Stomach smooth muscle (tissue), 2 donors: ENCODE measurements at regions not wholly inside any gene's neighbourhood (a gene's known extent, or its start where the extent isn't known, plus 50 kb on each side); places are given as distances from the start of the nearest gene placed in this dataset.

Source experiments
- H3K27ac ChIP-seq: one replicate; pipeline ENCODE4 v1.7.0; 2013; ENCODE audit warnings: mild to moderate bottlenecking, low read length, inconsistent platforms
- H3K27me3 ChIP-seq, 2 donors: one replicate each; pipeline ENCODE4 v1.7.0; 2013; ENCODE audit warnings: low read length in 2 of 2; ENCODE audit not compliant: insufficient read depth in 2 of 2, control insufficient read depth in 1 of 2
- H3K36me3 ChIP-seq, 2 donors: one replicate each; pipeline ENCODE4 v1.7.0; 2013; ENCODE audit warnings: low read length in 2 of 2; ENCODE audit not compliant: control insufficient read depth in 2 of 2, insufficient read depth in 2 of 2
- H3K4me1 ChIP-seq: one replicate; pipeline ENCODE4 v1.7.0; 2013; ENCODE audit warnings: low read length; ENCODE audit not compliant: control insufficient read depth, insufficient read depth
- H3K4me3 ChIP-seq, 2 donors: one replicate each; pipeline ENCODE4 v1.7.0; 2013; ENCODE audit warnings: low read length in 2 of 2
- H3K9ac ChIP-seq, 2 donors: one replicate each; pipeline ENCODE4 v1.7.0; 2013; ENCODE audit warnings: low read length in 2 of 2, mild to moderate bottlenecking in 1 of 2
- H3K9me3 ChIP-seq, 2 donors: one replicate each; pipeline ENCODE4 v1.7.0; 2013; ENCODE audit warnings: low read length in 2 of 2; ENCODE audit not compliant: control insufficient read depth in 2 of 2
- donor health status: healthy.
- donor health status: Pancreatic carcinoma.

DNA sequence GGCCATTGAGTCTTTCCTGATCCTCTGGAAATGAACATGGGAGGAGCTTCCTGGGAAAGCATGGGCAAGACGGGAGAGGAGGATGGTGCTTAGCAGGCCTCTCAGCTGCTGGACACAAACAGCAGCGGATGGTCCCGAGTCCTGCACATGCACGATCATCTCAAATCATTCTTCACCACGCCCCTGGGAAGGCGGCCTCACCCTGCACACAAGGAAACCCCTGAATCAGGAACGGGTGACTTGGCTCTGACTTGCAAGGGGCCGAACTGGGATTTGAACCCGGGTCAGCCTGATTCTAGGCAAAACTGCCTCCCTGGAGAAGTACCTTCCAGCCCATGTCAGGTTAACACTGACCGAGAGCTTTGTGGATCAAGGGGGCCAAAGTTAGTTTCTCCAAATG, 134.8 kb upstream of the WNT4 start:
- H3K9me3 ChIP-seq = peaks cover 0 to 3% of the 10 kb centered on the region in 2 donors

DNA sequence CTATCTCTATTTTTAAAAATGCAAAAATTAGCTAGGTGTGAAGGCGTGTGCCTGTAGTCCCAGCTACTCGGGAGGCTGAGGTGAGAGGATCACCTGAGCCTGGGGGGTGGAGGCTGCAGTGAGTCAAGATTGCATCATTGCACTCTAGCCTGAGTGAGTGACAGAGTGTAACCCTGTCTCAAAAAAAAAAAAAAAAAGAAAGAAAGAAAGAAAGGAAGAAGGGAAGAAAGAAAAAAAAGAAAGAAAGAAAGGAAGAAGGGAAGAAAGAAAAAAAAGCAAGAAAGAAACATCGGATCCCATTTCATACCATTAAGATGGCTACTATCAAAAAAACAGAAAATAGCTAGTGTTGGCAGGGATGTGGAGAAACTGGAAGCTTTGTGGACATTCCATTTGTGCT, 136.8 kb upstream of the WNT4 start:
- no peak overlapping the region for H3K27ac ChIP-seq
- no peaks in the 10 kb centered on the region for H3K36me3 ChIP-seq
- H3K27me3 ChIP-seq = peaks cover 3 to 14% of the 10 kb centered on the region in 2 donors
- H3K9ac ChIP-seq = no peak overlapping the region
- no peak overlapping the region for H3K4me3 ChIP-seq
- no peaks in the 10 kb centered on the region for H3K4me1 ChIP-seq
- H3K9me3 ChIP-seq = peaks cover 0 to 3% of the 10 kb centered on the region in 2 donors

More for the DNA sequence above, 134.8 kb upstream of the WNT4 start:
- Histone ChIP-seq H3K36me3 (no peaks in the 10 kb centered on the region), H3K4me1 (no peaks in the 10 kb centered on the region), H3K4me3 (no peak overlapping the region), H3K9ac (no peak overlapping the region), H3K27ac (no peak overlapping the region), H3K27me3 (peaks cover 3 to 8% of the 10 kb centered on the region in 2 donors)

DNA sequence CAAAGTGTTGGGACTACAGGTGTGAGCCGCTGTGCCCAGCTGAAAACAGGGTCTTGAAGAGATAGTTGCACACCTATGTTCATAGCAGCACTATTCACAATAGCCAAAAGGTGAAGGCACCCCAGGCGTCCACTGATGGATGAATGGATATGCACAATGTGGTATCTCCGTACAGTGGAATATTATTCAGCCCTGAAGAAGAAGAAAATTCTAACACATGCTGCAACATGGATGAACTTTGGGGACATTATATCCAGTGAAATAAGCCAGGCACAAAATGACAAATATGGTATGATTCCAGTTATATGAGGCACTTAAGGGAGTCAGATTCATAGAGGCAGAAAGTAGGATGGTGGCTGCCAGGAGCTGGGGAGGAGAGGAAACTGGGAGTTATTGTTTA, 137.6 kb upstream of the WNT4 start:
- Histone ChIP-seq H3K27me3 (peaks cover 3 to 11% of the 10 kb centered on the region in 2 donors), H3K36me3 (no peaks in the 10 kb centered on the region), H3K27ac (no peak overlapping the region), H3K9me3 (peaks cover 0 to 3% of the 10 kb centered on the region in 2 donors), H3K4me1 (no peaks in the 10 kb centered on the region), H3K9ac (no peak overlapping the region), H3K4me3 (no peak overlapping the region)

GRCh38 chr1:22281521-22282363, 138.8 kb upstream of the WNT4 start:
- H3K4me1 ChIP-seq = no peaks in the 10 kb centered on the region
- H3K36me3 ChIP-seq = no peaks in the 10 kb centered on the region
- H3K9me3 ChIP-seq = peaks cover 0 to 3% of the 10 kb centered on the region in 2 donors
- H3K27me3 ChIP-seq = peaks cover 3 to 6% of the 10 kb centered on the region in 2 donors
- H3K9ac ChIP-seq = no peak overlapping the region
- no peak overlapping the region for H3K4me3 ChIP-seq
- H3K27ac ChIP-seq = no peak overlapping the region

- Histone ChIP-seq H3K9me3 (peaks cover 0 to 3% of the 10 kb centered on the region in 2 donors), H3K27me3 (peaks cover 0 to 6% of the 10 kb centered on the region in 2 donors), H3K9ac (no peak overlapping the region), H3K4me3 (no peak overlapping the region), H3K4me1 (no peaks in the 10 kb centered on the region), H3K36me3 (no peaks in the 10 kb centered on the region), H3K27ac (no peak overlapping the region)
These were observed 139.6 kb upstream of the WNT4 start for GRCh38 chr1:22282364-22282995.

DNA sequence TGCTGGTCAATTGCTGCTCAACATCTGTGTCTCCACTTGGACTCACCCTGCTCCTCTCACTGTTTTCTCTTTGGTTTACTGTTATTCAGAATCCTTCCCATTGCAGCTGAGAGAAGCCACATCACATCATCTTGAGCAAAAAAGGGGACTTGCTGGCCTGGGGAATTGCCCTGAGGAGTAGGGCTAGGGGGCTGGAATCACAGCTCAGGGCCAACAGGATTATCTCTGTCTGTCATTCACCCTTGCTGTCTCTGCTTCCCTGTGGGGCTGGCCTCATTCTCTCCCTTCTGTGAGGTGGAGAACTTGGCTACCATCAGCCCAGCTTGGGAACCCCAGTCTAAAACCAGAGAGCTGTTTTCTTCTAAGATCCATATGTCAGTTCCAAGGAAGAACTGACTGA, 140.7 kb upstream of the WNT4 start:
- Histone ChIP-seq H3K27ac (no peak overlapping the region), H3K9ac (no peak overlapping the region), H3K4me1 (no peaks in the 10 kb centered on the region), H3K27me3 (peaks cover 0 to 8% of the 10 kb centered on the region in 2 donors), H3K4me3 (no peak overlapping the region), H3K9me3 (peaks cover 0 to 3% of the 10 kb centered on the region in 2 donors), H3K36me3 (no peaks in the 10 kb centered on the region)

DNA sequence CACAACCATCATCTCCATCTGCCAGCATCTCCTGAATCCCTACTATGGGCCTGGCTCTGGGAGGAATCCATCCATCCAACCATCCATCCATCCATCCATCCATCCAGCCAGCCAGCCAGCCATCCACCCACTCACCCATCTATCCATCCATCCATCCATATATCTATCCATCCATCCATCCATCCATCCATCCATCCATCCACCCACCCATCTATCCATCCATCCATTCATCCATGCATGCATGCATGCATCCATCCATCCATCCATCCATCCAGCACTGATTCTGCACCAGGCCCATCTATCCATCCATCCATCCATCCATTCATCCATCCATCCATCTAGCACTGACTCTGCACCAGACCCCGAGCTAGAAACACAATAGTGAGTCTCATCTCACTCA, 141.3 kb upstream of the WNT4 start:
- Histone ChIP-seq H3K4me1 (no peaks in the 10 kb centered on the region), H3K9ac (no peak overlapping the region), H3K27me3 (peaks cover 0 to 11% of the 10 kb centered on the region in 2 donors)

DNA sequence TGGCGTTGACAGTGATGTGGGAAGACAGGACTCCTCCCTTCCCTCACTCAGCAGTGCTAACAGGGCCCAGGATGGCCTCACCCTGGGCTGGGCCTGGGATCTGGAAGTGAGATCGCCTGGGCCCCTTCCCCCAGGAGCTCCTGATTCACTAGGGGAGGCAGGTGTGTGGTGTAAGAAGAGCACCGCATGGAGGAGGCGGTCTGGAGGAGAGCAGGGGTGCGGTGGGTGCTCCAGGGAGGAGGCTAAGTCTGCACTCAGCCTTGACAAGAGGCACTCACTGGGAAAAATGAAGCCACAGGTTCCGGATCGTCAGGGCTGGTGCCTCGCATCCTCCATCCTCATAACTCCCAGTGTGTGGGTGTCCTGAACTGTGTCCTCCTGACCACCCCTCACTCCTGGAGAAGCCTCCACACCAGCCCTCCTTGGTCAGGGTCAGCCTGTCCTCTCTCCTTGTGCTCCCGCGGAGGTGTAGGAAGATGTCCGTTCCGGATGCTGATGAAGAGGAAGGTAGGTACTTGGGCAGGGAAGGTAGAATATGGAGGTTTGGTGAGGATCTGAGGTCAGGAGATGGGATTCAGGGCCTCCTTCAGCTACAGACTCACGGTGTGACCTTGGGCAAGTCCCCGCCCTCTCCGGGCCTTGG, 142.1 kb upstream of the WNT4 start:
- Histone ChIP-seq H3K4me1 (no peaks in the 10 kb centered on the region), H3K27ac (no peak overlapping the region), H3K9me3 (peaks cover 0 to 3% of the 10 kb centered on the region in 2 donors), H3K9ac (no peak overlapping the region), H3K4me3 (no peak overlapping the region), H3K36me3 (no peaks in the 10 kb centered on the region), H3K27me3 (peaks cover 0 to 11% of the 10 kb centered on the region in 2 donors)

More for the DNA sequence above, 141.3 kb upstream of the WNT4 start:
- no peak overlapping the region for H3K4me3 ChIP-seq
- no peak overlapping the region for H3K27ac ChIP-seq
- H3K9me3 ChIP-seq = peaks cover 0 to 3% of the 10 kb centered on the region in 2 donors
- no peaks in the 10 kb centered on the region for H3K36me3 ChIP-seq

DNA sequence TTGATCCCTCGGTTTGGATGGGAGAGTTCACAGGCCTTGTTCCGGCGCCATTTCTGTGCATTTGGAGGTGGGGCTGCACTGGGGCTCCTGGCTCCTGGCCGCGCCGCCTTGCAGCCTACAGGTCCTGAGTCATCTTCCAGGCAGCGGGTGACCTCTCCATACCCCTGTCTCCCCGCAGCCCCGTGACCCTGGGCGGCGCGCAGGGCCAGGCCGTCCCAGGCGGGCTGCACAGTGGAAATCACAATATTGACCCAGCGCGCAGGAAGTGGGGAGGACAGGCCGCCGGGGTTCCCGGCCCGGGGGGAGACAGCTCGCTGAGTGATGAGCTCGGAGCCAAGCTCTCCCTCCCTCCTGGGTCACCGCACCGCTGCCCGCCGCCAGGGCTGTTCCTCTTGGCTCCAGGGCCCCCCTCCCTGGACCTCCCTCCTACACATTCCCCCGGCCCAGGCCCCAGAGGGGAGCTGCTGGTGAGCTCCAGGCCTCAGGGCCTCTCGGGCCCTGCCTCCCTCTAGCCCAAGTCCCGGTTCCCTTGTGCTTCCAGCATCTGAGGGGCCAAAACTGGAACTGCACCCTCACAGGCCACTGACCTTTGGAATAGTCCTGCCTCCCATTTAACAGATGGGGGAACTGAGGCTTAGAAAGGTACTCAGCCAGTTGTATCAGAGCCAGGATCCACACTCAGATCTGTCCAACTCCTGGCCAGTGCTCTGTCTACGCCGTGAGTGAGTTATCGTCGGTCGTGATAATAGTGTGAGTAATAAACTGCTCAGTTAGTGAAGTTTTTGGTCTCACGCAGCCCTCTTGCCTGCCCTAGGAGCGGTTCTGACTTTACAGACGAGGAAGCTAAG, 142.9 kb upstream of the WNT4 start:
- Histone ChIP-seq H3K27ac (no peak overlapping the region), H3K4me1 (no peaks in the 10 kb centered on the region), H3K27me3 (peaks cover 0 to 13% of the 10 kb centered on the region in 2 donors), H3K9me3 (no peaks in the 10 kb centered on the region), H3K36me3 (no peaks in the 10 kb centered on the region), H3K9ac (no peak overlapping the region), H3K4me3 (no peak overlapping the region)

DNA sequence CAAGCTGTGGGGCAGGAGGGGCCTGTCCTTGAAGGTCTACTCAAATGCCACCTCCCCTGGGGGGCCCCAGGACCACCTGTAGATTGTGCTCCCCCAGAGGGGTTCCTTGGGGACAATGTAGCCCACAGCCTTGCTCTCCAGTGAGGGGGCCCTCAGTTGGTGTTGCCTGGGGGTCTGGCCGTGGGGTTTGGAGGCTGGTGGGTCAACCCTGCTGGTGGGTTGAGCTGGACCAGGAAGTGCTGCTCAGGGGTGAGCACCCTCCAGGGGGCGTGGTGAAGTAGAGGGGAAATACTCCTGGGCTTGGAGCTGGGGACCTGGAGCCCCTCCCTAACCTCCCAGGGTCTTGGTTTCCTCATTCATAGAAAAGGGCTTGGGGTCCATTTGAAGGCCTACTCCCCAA, 143.6 kb upstream of the WNT4 start:
- Histone ChIP-seq H3K9me3 (no peaks in the 10 kb centered on the region), H3K27me3 (peaks cover 0 to 15% of the 10 kb centered on the region in 2 donors), H3K9ac (no peak overlapping the region), H3K4me1 (no peaks in the 10 kb centered on the region), H3K36me3 (no peaks in the 10 kb centered on the region), H3K27ac (no peak overlapping the region), H3K4me3 (no peak overlapping the region)
